HFFc6 (cell line): ENCODE measurements at regions not wholly inside any gene's neighbourhood (a gene's known extent, or its start where the extent isn't known, plus 50 kb on each side); places are given as distances from the start of the nearest gene placed in this dataset.

Experiments used
- DNase-seq: peaks from one replicate; pipeline ENCODE4 v3.0.0-alpha.2; 2018
- H3K27ac Mint-ChIP-seq: 2 replicates; pipeline ENCODE4 v1.8.0; 2020; ENCODE audit warnings: mild to moderate bottlenecking, mixed read lengths
- H3K27me3 Mint-ChIP-seq: 2 replicates; pipeline ENCODE4 v1.8.0; 2021; ENCODE audit warnings: mild to moderate bottlenecking, moderate library complexity, mixed read lengths; ENCODE audit not compliant: insufficient read depth
- H3K36me3 Mint-ChIP-seq: 2 replicates; pipeline ENCODE4 v1.8.0; 2021; ENCODE audit warnings: low read depth, mixed read lengths
- H3K4me1 Mint-ChIP-seq: 2 replicates; pipeline ENCODE4 v1.8.0; 2020; ENCODE audit warnings: low read depth, mixed read lengths
- H3K4me3 Mint-ChIP-seq: 2 replicates; pipeline ENCODE4 v1.8.0; 2020; ENCODE audit warnings: mild to moderate bottlenecking, moderate library complexity, mixed read lengths
- H3K9me3 Mint-ChIP-seq: 2 replicates; pipeline ENCODE4 v1.8.0; 2020; ENCODE audit warnings: mild to moderate bottlenecking, mixed read lengths
- CTCF ChIP-seq: fragments of 200-600 bp; sonication (generic); IDR thresholded peaks from 2 replicates; pipeline ENCODE4 v1.5.0; 2021; ENCODE audit warnings: antibody characterized with exemption, mild to moderate bottlenecking

GRCh38 chr14:23704890-23705289 lies 68.7 kb downstream of the DHRS2 start:
- Mint-ChIP-seq H3K4me3 (no peak overlapping the region), H3K27me3 (peaks cover 1% of the 10 kb centered on the region; the same call in 1 of the 2 replicates), H3K9me3 (peaks cover 38% of the 10 kb centered on the region), H3K27ac (no peak overlapping the region), H3K36me3 (no peaks in the 10 kb centered on the region), H3K4me1 (no peaks in the 10 kb centered on the region)
- TF ChIP-seq CTCF, result no peak
- no peak for DNase-seq

GRCh38 chr14:23707415-23707814 lies 71.3 kb downstream of the DHRS2 start:
- Mint-ChIP-seq H3K27ac (no peak overlapping the region), H3K4me1 (no peaks in the 10 kb centered on the region), H3K36me3 (no peaks in the 10 kb centered on the region), H3K4me3 (no peak overlapping the region), H3K27me3 (peaks cover 1% of the 10 kb centered on the region), H3K9me3 (peaks cover 33% of the 10 kb centered on the region)
- DNase-seq, result no peak
- TF ChIP-seq CTCF, result no peak

- DNase-seq, result no peak
- TF ChIP-seq CTCF, result no peak
- H3K27me3 Mint-ChIP-seq, result peaks cover 1% of the 10 kb centered on the region
- peaks cover 33% of the 10 kb centered on the region for H3K9me3 Mint-ChIP-seq
- H3K36me3 Mint-ChIP-seq, result no peaks in the 10 kb centered on the region
- H3K27ac Mint-ChIP-seq, result no peak overlapping the region
- H3K4me3 Mint-ChIP-seq, result no peak overlapping the region
- no peaks in the 10 kb centered on the region for H3K4me1 Mint-ChIP-seq
Measured at GRCh38 chr14:23708343-23708742, 72.2 kb downstream of the DHRS2 start.

DNA sequence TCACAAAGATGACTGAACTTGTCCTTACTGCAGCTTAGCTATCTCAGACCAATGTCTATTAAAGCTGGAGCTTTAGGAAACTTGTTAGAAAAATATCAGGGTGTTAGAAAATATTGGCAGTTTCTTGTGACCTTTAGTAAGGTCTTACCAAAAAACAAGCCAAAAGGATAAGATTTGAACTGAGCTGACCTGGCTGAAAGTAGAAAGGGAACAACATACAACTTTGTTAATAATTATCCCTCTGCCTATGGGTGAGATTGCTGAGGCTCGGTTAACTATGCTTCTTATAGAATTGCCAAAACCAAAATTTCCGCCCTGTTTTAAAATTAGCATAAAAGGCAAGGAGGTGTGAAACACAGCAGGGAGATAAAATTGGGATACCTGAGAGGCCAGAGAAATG lies 73.8 kb downstream of the DHRS2 start:
- no peaks in the 10 kb centered on the region for H3K4me1 Mint-ChIP-seq
- TF ChIP-seq CTCF, result no peak
- no peak overlapping the region for H3K27ac Mint-ChIP-seq
- no peak for DNase-seq
- H3K27me3 Mint-ChIP-seq, result peaks cover 1% of the 10 kb centered on the region
- H3K4me3 Mint-ChIP-seq, result no peak overlapping the region
- H3K36me3 Mint-ChIP-seq, result no peaks in the 10 kb centered on the region
- peaks cover 20% of the 10 kb centered on the region for H3K9me3 Mint-ChIP-seq

DNA sequence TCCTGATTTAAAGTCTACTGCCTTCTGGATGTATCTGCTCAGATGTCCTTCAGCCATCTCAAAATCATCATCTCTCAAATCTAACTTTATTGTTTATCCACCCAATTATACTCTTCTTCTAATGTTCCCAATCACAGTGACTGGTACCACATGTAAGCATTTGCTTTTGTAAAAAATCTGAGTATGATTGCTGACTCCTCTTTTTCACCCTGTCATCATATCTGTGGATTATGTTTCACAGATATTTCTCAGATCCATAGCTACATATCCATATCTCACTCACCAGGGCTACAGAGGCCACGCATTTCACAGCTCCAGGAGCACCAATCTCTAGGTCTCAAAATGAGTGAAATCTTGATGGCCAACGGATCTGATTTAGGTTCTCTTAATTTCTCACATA lies 76.1 kb downstream of the DHRS2 start:
- Mint-ChIP-seq H3K27ac (no peak overlapping the region), H3K4me3 (no peak overlapping the region), H3K27me3 (no peaks in the 10 kb centered on the region; the same call in none of the 2 replicates), H3K36me3 (no peaks in the 10 kb centered on the region), H3K9me3 (0 out of 2 replicates have a peak, but pooled peaks cover 2% of the 10 kb centered on the region), H3K4me1 (no peaks in the 10 kb centered on the region)
- TF ChIP-seq CTCF, result no peak
- no peak for DNase-seq
